Cardiac septum (tissue), 1 donor: ENCODE measurements at regions not wholly inside any gene's neighbourhood (a gene's known extent, or its start where the extent isn't known, plus 50 kb on each side); places are given as distances from the start of the nearest gene placed in this dataset.
"Not testable (repeated sequence)": the region's sequence is repeated elsewhere in the genome, so short reads cannot be mapped to it uniquely, and the experiment has no call there.

ENCODE experiments used
- DNase-seq: peaks from one replicate; pipeline ENCODE4 v3.0.0-alpha.2; 2020; ENCODE audit warnings: low spot score
- intact Hi-C: fragments of 100-400 bp; cut with DNase I; formaldehyde crosslinking; loops from one replicate; pipeline ENCODE4 v1.14.0; 2022
- donor health status: DM: no; HTN: no; CAD: no.

DNA sequence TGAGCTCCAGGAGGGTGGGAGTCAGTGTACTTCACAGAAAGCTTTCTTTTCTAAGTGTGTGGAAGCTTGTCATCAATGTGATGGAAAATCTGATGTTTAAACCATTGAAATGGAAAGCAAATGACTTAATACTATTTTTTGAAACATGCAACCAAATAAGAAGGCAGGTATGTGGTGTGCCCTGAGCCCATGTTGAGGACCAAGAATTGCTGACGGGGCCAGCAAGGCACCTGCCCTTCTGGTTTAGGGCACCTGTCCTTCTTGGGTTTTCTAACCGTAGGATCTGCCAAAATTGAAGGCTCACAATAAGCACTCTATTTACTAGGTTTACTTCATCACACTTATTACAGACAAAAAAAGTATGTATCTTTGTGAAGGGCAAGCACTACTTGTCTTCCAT lies 537.7 kb downstream of the SOCS6 start:
- intact Hi-C loops, result no loop called here

DNA sequence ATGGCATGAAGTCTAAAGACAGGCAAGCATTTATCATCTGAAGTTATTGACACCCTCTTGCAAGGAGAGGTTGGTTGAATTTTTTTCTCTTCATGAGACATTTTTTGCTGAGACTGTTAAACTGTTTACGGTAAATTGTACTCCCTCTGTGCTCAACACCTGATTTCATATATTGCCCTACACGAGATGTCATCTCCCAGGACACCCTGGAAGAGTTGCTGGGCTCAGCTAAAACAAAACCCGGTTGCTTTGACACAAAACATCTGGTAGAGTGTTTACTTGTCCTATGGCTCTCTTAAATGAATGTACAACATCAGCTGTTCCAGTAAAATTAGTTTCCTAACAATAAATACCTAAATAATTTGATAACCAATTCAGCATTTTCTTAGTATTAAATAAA lies 533.8 kb downstream of the SOCS6 start:
- no peak for DNase-seq
- intact Hi-C loops, result no loop called here

More for the DNA sequence above, 537.7 kb downstream of the SOCS6 start:
- no peak for DNase-seq

DNA sequence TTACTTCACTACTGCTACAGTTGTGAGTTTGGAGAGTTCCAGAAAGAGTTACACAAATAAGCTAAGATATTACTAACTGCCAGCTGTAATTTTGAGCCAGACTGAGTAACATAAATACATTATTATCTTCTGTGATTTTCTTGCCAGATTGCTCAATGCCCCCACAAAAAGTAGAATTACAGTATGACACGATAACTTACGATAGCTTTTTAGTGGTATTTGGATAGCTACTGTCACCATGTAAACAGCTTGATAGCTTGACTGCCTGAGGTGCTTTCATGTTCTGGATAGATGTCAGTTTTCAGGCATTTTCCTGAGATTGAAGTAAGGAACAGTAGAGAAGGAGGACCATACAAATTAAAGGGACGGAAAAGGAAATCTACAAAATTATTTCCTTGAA lies 533.3 kb downstream of the SOCS6 start:
- intact Hi-C loops, result no loop called here
- DNase-seq, result no peak

DNA sequence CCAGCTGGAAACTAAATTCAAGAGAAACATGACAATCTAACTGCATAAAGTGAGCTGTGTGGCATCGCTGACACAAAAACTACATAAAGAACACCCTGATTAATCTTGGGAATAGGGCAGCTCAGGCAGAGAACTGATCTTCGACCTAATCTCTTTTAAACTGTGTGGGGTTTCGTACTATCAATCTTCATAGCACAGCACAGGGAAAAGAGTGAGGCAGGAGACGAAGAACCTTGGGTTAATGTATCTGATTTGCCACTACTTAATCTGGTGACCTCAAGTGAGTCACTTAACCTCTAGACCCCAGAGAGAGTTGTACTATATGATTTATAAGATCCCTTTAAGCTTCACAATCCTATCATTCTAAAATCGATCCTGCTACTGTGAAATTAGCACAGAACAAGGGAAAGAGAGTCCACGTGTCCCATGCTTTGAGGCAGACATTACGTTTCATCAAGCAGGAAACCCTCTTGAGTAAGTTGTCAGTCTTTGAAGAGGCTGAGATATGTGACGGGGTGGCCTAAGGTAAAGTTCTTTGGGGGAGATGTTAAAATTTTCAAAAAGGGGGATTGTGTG lies 519.7 kb downstream of the SOCS6 start:
- intact Hi-C loops, result no loop called here

DNA sequence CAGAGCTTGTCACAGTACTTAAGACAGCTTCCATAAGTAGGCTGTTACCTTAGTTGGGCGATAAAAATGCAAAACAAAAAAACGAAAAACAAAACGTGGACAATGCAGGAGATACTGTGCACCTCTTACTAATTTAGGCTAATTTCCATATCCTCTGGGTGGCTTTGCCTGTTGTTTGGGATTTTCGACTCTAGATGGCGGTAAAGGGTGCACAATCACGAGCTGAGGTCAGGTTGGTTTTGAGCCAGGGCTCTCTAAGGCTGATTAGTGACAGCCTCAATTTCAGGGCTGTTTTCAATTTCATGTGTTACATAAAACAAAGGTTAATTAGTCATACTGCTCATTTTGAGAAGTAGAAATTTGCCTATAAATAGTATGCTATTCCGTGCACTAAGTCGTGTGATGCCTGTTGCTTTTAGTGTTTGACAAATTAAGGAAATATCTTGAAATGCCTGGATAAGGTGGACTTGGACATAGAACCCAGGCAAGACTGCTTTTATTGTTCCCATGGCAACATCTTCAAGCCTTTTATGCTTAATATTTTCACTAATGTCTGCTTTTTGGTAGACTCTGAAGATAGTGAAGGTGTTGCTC lies 493.1 kb downstream of the SOCS6 start:
- DNase-seq, result no peak
- intact Hi-C loops, result no loop called here

More for the DNA sequence above, 519.7 kb downstream of the SOCS6 start:
- DNase-seq, result no peak

DNA sequence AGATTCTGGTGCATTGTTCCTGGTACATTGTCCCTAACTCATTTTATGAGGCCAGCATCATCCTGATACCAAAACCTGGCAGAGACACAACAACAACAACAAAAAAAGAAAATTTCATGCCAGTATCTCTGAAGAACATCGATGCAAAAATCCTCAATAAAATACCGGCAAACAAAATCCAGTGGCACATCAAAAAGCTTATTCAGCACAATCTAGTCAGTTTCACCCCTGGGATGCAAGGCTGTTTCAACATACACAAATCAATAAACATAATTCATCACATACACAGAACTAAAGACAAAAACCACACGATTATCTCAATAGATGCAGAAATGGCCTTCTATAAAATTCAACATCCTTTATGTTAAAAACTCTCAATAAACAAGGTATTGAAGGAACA lies 477.4 kb downstream of the SOCS6 start:
- DNase-seq, intact Hi-C loops: not testable (repeated sequence)

DNA sequence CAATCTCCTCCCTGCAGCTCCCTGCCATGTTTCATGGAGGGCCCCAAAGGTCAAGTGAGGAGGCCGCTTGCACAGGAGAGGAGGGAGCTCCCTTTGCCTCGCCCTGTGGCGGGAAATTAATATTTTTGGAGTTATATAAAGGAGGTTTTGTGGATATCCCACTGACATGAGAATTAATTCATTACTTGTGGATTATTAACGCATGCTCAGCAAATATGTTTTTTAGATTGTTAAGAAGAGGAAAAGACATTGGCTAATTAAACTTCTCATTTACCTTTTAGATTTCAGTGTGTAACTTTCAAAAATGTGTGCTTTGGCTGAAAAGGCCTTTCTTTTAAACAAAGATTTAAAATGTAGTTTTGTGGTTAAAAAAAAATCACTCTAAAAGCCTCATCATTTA lies 474.0 kb downstream of the SOCS6 start:
- no peak for DNase-seq
- intact Hi-C loops, result no loop called here

DNA sequence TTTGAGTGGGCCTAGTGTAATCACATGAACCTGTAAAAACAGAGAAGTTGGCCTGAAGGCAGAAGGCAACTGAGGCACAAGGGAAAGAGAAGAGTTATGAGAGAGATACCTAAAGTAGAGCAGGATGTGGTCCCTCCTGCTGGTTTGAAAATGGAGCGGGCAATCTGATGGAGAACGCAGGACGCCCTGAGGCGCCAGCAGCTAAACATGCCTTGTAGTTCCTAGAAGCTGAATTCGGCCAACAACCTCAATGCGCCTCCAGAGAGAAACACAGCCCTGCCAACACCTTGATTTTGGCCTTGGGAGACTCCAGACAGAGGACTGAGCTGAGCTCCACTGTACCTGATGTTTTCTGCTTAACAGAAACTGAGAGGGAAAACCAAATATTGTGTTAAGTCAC lies 469.9 kb downstream of the SOCS6 start:
- no peak for DNase-seq
- intact Hi-C loops, result no loop called here

DNA sequence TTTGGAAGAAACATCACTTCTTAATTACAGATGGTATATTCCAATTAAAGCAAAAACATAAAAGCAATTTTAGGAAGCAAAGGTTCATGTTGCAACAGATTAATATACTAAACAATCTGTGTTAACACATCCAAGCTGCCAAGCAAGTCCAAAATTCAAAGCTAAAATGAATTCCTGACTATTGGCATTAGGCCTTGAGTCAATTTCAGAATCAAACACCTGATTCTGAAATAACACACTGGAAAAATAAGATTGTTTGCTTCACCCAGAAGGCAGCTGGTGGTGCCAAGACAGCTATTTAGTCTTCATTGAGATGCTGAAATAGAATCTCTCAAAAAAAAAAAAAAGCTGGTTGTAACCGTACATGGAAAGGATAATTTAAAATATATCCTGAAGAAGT lies 465.6 kb downstream of the SOCS6 start:
- intact Hi-C loops, result no loop called here
- DNase-seq, result no peak

DNA sequence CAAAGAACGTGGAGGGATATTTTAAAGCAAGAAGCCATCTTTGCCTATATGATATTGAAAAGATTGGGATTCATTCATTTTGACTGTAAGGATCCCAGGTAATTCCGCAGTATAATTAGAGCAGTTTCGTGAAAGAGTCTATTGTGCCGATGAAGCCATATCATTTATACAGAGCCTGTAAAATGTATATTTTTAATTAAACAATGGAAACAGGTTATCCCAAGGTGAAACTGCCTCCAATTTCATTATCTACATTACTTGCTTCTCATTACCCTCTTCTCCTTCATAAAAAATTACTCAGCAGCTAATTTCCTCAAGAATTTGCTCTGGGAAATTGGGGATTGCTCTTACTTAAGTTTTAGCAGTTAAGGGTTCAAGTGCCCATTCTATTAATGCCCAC lies 444.1 kb downstream of the SOCS6 start:
- intact Hi-C loops, result no loop called here

DNA sequence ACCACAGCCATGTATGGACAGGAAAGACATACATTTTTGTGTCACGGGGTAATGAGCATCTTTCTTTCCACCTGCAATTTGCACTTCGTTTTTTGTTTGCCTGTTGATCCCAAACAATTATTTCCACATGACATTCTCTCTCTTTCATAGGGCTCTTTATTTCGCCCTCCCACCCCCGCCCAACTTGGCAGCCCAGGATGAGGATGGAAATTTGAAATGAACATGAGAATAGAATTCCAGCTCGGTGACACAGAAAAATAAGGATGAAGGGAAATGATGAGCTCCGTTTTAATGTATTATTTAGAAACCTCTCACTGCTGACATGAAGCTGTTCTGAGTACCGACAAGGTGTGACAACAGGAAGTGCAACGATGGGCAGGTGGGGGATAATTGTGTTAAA lies 443.3 kb downstream of the SOCS6 start:
- no peak for DNase-seq
- intact Hi-C loops, result no loop called here

More for the DNA sequence above, 444.1 kb downstream of the SOCS6 start:
- no peak for DNase-seq

DNA sequence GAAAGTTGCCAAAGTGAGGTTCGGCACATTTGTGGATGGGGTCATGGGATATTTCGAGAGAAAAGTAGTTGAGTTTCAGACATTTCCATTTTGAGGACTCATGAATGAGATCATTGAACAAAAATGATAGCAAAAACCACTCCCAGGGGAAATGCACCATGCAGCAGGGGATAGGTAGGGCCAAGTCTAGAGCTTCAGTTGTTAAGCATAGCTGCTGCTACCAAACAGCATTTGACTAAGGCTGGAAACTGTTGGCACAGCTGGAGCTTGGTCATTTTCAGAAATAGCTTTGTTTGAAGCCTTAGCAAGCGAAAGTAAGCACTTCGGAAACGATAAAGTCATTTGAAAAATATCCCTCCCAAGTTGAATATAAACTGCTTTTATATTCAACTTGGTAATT lies 431.8 kb downstream of the SOCS6 start:
- no peak for DNase-seq
- intact Hi-C loops, result no loop called here

DNA sequence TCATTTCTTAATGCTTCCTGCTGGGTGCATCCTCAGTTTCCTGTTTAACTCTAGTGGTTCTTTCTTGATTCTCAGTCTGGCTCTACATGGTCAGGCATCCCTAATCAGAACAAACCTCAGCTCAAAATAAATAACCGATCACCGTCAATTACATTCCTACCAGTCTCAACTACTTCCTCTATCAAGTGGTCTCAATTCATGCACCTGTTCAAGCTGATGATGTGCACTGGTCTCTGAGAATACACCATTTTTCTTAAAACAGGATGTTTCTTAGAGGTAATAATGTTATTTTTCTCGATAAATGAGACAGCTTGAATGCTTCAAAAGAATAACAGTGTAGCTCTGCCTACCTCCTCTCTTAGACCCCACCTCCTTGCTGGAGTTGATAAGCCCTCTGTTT lies 420.9 kb downstream of the SOCS6 start:
- DNase-seq, result no peak
- intact Hi-C loops, result no loop called here

DNA sequence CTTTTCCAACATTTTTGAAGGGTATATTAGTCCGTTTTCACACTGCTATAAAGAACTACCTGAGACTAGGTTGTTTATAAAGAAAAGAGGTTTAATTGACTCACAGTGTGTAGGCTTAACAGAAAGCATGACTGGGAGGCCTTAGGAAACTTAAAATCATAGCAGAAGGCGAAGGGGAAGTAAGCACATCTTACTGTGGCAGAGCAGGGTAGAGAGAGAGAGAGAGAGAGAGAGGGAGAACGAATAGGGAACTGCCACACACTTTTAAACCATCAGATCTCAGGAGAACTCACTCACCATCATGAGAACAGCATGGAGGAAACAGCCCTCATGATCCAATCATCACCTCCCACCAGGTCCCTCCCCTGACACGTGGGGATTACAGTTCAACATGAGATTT lies 420.3 kb downstream of the SOCS6 start:
- intact Hi-C loops, result no loop called here
- DNase-seq, result no peak

DNA sequence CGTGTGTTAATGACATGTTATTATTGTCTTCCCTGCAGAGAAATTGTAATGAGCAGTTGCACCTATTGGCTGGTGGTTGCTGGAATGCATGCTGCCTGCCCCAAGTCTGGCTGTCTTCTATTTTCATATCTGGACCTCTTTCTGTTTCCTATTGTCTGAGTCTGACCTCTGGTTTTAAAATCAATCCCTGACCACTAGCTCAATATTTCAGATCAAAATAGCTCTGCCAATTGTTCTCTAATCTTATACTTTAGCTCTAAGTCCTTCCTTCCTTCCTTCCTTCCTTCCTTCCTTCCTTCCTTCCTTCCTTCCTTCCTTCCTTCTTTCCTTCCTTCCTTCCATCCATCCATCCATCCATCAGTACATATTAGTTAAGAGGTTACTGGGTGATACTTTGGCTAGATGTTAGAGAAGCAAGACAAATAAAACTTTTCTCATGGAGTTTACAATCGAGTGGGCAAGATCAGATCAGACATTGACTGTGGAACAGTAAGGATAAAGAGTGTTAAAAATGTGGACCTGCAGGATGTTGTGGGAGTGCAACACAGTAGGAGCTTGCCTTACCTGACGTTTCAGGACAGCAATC lies 417.1 kb downstream of the SOCS6 start:
- DNase-seq, result no peak
- intact Hi-C loops, result no loop called here

DNA sequence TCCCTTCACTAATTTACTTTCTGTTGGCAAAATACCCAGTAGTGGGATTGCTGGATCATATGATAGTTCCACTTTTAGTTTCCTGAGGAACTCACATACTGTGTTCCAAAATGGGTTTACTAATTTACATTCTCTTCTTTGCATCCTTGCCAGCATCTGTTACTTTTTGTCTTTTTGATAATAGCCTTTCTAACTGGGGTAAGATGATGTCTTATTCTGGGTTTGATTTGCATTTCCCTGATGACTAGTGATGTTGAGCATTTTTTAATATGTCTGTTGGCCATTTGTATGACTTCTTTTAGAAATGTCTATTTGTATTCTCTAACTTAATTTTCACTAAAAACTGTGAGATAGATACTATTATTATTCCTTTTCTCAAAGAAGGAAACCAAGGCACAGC lies 411.7 kb downstream of the SOCS6 start:
- intact Hi-C loops, result no loop called here
- no peak for DNase-seq

DNA sequence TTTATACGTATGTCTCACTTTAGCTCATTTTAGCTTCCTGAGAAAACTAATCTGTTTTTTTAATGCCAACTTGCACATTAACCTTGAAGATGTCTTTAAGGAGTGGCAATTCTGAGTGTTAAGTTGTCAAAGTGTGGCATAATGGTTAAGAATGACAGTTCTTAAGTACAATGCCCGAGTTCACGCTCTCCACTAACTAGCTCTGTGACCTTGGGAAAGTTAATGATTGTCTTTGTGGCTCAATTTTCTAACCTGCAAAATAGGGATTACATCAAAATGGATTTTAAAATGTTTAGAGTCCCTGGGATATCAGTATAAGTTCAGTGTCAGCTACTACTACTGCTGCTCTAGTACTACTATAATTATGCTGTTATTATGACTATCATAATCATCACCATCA lies 409.7 kb downstream of the SOCS6 start:
- DNase-seq, result no peak
- intact Hi-C loops, result no loop called here

DNA sequence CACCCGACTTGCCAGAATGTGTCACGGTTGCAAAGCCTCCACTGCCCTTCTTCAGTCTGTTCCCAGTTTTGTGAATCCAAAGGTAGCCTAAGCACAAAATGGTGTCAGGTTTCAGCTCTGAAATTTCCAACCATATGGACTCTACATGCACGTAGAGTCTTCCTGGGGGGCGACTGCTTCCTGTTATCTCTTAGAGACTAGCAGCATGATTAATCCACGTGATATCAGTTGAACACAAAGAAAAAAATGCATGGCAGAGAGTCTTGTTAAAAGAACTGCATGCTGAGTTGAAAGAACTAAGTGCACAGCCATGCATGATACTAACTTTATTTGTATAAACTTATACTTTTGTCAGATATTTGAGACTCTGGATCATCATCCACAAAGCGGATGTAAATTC lies 404.4 kb downstream of the SOCS6 start:
- intact Hi-C loops, result no loop called here
- no peak for DNase-seq

DNA sequence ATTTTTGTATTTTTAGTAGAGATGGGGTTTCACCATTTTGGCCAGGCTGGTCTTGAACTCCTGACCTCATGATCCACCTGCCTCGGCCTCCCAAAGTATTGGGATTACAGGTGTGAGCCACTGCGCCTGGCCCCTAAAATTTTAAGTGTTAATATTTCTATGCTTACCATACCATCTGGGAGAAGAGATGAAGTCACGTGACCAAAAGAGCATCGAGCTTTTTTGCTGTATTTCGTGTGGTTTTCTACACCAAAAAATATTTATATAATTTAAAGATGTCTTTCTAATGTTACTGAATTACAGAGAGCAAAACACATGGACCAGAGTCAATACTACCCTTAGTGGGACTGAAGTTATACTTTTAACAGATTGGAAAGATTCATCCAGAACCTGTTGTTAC lies 400.9 kb downstream of the SOCS6 start:
- DNase-seq, intact Hi-C loops: not testable (repeated sequence)

DNA sequence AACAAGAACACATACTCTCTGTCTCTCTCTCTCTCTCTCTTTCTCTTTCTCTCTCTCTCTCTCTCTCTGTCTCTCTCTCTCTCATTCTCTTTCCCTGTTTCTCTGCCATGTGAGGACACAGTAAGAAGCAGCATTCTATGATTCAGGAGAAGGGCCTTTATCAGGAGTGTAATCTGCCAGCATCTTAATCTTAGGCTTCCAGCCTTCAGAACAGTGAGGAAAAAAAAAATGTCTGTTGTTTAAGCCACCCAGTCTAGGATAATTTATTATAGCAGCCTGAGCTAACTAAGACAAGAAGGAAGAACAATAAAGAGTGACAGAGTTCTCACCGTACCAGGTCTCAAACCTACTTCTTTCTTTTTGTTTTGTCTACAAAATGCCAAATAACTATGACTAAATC lies 399.4 kb downstream of the SOCS6 start:
- intact Hi-C loops, result no loop called here
- no peak for DNase-seq

DNA sequence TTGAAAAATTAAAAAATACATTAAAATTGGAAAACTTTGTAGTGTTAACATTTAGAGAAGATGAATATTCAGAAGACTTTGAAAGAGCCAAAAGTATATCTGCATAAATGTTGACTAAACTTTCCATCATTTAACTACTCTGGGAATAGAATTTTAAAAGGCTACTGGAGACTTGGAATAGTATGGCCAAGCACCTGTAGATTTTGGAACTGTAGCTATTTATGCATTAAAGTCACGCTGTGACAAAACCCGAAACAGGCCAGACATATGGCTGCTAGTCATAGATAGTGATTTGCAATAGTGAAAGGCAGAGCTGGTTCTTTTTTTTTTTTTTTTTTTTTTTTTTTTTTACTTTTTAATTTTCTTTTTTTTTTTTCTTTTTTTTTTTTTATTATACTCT lies 396.0 kb downstream of the SOCS6 start:
- intact Hi-C loops, result no loop called here

DNA sequence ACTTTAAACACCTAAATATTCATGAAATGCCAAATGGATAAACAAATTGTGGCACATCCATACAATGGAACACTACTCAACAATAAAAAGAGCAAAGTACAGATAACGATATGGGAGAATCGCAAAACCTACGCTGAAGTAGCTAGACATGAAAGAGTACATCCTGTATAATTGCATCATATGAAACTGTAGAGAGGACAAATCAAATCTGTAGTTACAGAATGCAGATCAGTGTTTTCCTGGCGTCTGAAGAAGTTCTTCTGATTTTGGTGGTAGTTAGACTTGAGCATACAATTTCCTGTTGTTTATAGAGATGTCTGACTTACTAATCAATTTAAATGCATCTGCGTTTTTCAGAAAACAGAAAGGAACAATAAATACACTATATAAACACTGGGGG lies 394.4 kb downstream of the SOCS6 start:
- intact Hi-C loops, result no loop called here
- no peak for DNase-seq

More for the DNA sequence above, 396.0 kb downstream of the SOCS6 start:
- DNase-seq, result no peak
